ENCODE measurements at regions not wholly inside any gene's neighbourhood (a gene's known extent, or its start where the extent isn't known, plus 50 kb on each side); places are given as distances from the start of the nearest gene placed in this dataset.

- TF ChIP-seq L3MBTL2 (conservative IDR thresholded peaks at IDR 0.05): no peak
- no peak for TF ChIP-seq SP1 (IDR thresholded peaks at IDR 0.05)
- no peak for TF ChIP-seq BHLHE40 (IDR thresholded peaks at IDR 0.05; ENCODE audit: borderline replicate concordance)
- no peak for TF ChIP-seq FOXK2 (IDR thresholded peaks at IDR 0.05)
- no peak for TF ChIP-seq CTBP1 (IDR thresholded peaks at IDR 0.05; ENCODE audit: borderline replicate concordance)
- no peak for TF ChIP-seq FOXA1 (IDR thresholded peaks at IDR 0.05)
- no peak for TF ChIP-seq ELF4 (IDR thresholded peaks at IDR 0.05)
- TF ChIP-seq FOXM1 (IDR thresholded peaks at IDR 0.05; ENCODE audit: borderline replicate concordance): no peak
- TF ChIP-seq SUZ12 (IDR thresholded peaks at IDR 0.05): no peak
- TF ChIP-seq ZNF384 (IDR thresholded peaks at IDR 0.05): no peak
- no peak for TF ChIP-seq NFRKB (IDR thresholded peaks at IDR 0.05)
Measured at GRCh38 chr17:36863131-36863530, 74.1 kb upstream of the LHX1 start.

All from HEK293T (cell line).